ENCODE measurements at regions not wholly inside any gene's neighbourhood (a gene's known extent, or its start where the extent isn't known, plus 50 kb on each side); places are given as distances from the start of the nearest gene placed in this dataset.

DNA sequence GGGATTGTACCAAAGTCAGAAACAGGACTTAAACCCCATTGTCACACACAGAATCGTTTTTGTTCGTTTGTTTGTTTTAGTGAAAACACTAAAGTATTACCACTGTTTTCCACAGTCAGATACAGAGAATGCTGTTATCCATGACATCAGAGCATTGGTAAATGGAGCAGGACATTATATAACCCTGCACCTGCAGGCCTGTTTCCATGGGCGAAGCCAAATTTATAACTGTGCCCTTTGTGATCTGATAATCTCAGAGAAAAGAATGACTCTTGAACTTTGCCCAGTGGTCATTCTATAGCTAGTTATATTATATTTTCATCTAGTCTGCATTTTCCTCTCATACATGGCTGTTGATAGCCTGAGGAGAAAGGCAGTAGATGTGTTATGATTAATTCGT lies 217.6 kb downstream of the TMEM182 start:
- H3K27me3 ChIP-seq (replicated peaks in 1 of 4; ENCODE audit: control insufficient read depth in 3 of 4, extremely low read depth in 1 of 4, insufficient read depth in 3 of 4, low read length in 3 of 4), result no peaks in the 10 kb centered on the region
- H3K14ac ChIP-seq (ENCODE audit: insufficient read length), result no peak overlapping the region
- H3K27ac ChIP-seq (ENCODE audit: low read depth, low read length), result no peak overlapping the region

More for the DNA sequence above, 217.6 kb downstream of the TMEM182 start:
- H4K20me1 ChIP-seq (replicated peaks in 1 of 2; ENCODE audit: control insufficient read depth in 1 of 2, insufficient read depth in 2 of 2, low read length in 2 of 2), result no peaks in the 10 kb centered on the region
- DNase-seq (ENCODE audit: low read depth in 1 of 2, low spot score in 2 of 2) (no peak), FAIRE-seq (no peak)
- no peaks in the 10 kb centered on the region for H3K9me3 ChIP-seq (ENCODE audit: insufficient read depth in 2 of 2, low read depth in 1 of 2, low read length in 1 of 2)
- no peaks in the 10 kb centered on the region for H3K36me3 ChIP-seq (ENCODE audit: control insufficient read depth in 2 of 4, insufficient read depth in 4 of 4, low read length in 3 of 4)
- no peak overlapping the region for H3K18ac ChIP-seq (ENCODE audit: extremely low read depth, low read length)
- no peak overlapping the region for H2BK12ac ChIP-seq (ENCODE audit: low read depth, low read length)
- no peak overlapping the region for H3K4me2 ChIP-seq (ENCODE audit: insufficient read depth in 1 of 2, low read depth in 2 of 2, low read length in 2 of 2)
- H4K5ac ChIP-seq (ENCODE audit: insufficient read length, low read depth, low read length), result no peak overlapping the region
- H2AK5ac ChIP-seq (ENCODE audit: low read depth, low read length), result no peak overlapping the region
- H3K4ac ChIP-seq (replicated peaks; ENCODE audit: insufficient read length, low read depth, low read length), result no peak overlapping the region
- WGBS, 2 experiments (ENCODE audit: extremely low coverage in 1 of 2, insufficient coverage in 1 of 2, insufficient read length in 1 of 2, insufficient replicate concordance in 2 of 2, low coverage in 1 of 2, low lambda C conversion rate in 2 of 2, missing lambda C conversion rate in 1 of 2), result 82% methylated on average over 4 of the region's 4 CpGs; no CpG with 5 or more reads in 1 of the 2 experiments
- POLR2A ChIA-PET (ENCODE audit: partially characterized antibody), result no interaction called here
- H2BK20ac ChIP-seq (ENCODE audit: low read length), result no peak overlapping the region
- no peak overlapping the region for H3K23ac ChIP-seq (ENCODE audit: insufficient read length)
- H2AFZ ChIP-seq (ENCODE audit: low read length), result no peak overlapping the region
- no peaks in the 10 kb centered on the region for H3K23me2 ChIP-seq (ENCODE audit: low read depth, low read length)
- no peak overlapping the region for H3K4me3 ChIP-seq (ENCODE audit: extremely low read depth in 1 of 4, insufficient read depth in 2 of 4, low read depth in 3 of 4, low read length in 4 of 4)
- no peak overlapping the region for H2BK15ac ChIP-seq (ENCODE audit: low read length)
- H2BK5ac ChIP-seq (ENCODE audit: low read depth, low read length), result no peak overlapping the region
- H3K79me2 ChIP-seq (ENCODE audit: control insufficient read depth in 1 of 2, insufficient read depth in 2 of 2, low read length in 2 of 2), result no peaks in the 10 kb centered on the region
- H3K79me1 ChIP-seq (ENCODE audit: low read depth, low read length), result no peaks in the 10 kb centered on the region
- H3K56ac ChIP-seq (replicated peaks; ENCODE audit: insufficient read length, low read depth, low read length), result no peak overlapping the region
- TF ChIP-seq SAP30 (IDR thresholded peaks at IDR 0.05; ENCODE audit: insufficient read depth, insufficient replicate concordance, low read length), result no peak
- no peak for TF ChIP-seq POLR2AphosphoS5 (IDR thresholded peaks at IDR 0.05; ENCODE audit: low read depth, low read length)
- TF ChIP-seq CHD1 (IDR thresholded peaks at IDR 0.05; ENCODE audit: low read depth, low read length), result no peak
- TF ChIP-seq POU5F1 (IDR thresholded peaks at IDR 0.05; ENCODE audit: low read depth, low read length), result no peak
- TF ChIP-seq, protein P1, sequence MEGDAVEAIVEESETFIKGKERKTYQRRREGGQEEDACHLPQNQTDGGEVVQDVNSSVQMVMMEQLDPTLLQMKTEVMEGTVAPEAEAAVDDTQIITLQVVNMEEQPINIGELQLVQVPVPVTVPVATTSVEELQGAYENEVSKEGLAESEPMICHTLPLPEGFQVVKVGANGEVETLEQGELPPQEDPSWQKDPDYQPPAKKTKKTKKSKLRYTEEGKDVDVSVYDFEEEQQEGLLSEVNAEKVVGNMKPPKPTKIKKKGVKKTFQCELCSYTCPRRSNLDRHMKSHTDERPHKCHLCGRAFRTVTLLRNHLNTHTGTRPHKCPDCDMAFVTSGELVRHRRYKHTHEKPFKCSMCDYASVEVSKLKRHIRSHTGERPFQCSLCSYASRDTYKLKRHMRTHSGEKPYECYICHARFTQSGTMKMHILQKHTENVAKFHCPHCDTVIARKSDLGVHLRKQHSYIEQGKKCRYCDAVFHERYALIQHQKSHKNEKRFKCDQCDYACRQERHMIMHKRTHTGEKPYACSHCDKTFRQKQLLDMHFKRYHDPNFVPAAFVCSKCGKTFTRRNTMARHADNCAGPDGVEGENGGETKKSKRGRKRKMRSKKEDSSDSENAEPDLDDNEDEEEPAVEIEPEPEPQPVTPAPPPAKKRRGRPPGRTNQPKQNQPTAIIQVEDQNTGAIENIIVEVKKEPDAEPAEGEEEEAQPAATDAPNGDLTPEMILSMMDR (IDR thresholded peaks at IDR 0.05; ENCODE audit: control extremely low read depth in 1 of 3, insufficient read depth in 1 of 3, low read depth in 1 of 3, low read length in 3 of 3), result no peak
- no peak for TF ChIP-seq SUZ12 (IDR thresholded peaks at IDR 0.05; ENCODE audit: low read length)
- no peak for TF ChIP-seq JUND (IDR thresholded peaks at IDR 0.05; ENCODE audit: low read length)
- no peak for TF ChIP-seq CEBPB (IDR thresholded peaks at IDR 0.05; ENCODE audit: low read depth, low read length)
- TF ChIP-seq RBBP5 (IDR thresholded peaks at IDR 0.05; ENCODE audit: borderline replicate concordance, low read depth, low read length), result no peak
- no peak for TF ChIP-seq EP300 (IDR thresholded peaks at IDR 0.05; ENCODE audit: borderline replicate concordance in 1 of 2, low read depth in 2 of 2, low read length in 2 of 2)
- TF ChIP-seq RAD21 (IDR thresholded peaks at IDR 0.05 in 1 of 2, conservative IDR thresholded peaks at IDR 0.05 in 1 of 2; ENCODE audit: low read depth in 2 of 2, low read length in 2 of 2), result no peak
- CTCF ChIA-PET (ENCODE audit: partially characterized antibody), result interaction anchor here (4.9 kb wide), 1 partner anchor 8 kb away, joined by 20 read pairs; no protein-coding TSS in a partner anchor
- H4K8ac ChIP-seq (ENCODE audit: extremely low read depth, insufficient read depth, low read length), result no peak overlapping the region
- H3K9ac ChIP-seq (replicated peaks in 1 of 4; ENCODE audit: extremely low read depth in 1 of 4, low read depth in 3 of 4, low read length in 3 of 4), result no peak overlapping the region
- H2BK120ac ChIP-seq (replicated peaks; ENCODE audit: low read depth, low read length), result no peak overlapping the region
- no peaks in the 10 kb centered on the region for H3K4me1 ChIP-seq (replicated peaks in 1 of 4; ENCODE audit: control insufficient read depth in 3 of 4, insufficient read depth in 4 of 4, low read length in 3 of 4)
- H4K91ac ChIP-seq (replicated peaks; ENCODE audit: insufficient read length, low read length), result no peak overlapping the region
